Dendritic cell treated with granulocyte-macrophage colony-stimulating factor and Interleukin-4, amounts not matched to agents 40 ng/mL and 50 ng/mL, for 4 days (primary cell): ENCODE measurements at regions not wholly inside any gene's neighbourhood (a gene's known extent, or its start where the extent isn't known, plus 50 kb on each side); places are given as distances from the start of the nearest gene placed in this dataset.
"Not testable (repeated sequence)": the region's sequence is repeated elsewhere in the genome, so short reads cannot be mapped to it uniquely, and the experiment has no call there.

Source experiments
- H3K27ac Mint-ChIP-seq: one replicate; pipeline ENCODE4 v1.8.0; 2022; ENCODE audit warnings: mild to moderate bottlenecking, mixed read lengths
- H3K27me3 Mint-ChIP-seq: one replicate; pipeline ENCODE4 v1.8.0; 2022; ENCODE audit warnings: mild to moderate bottlenecking, mixed read lengths
- H3K36me3 Mint-ChIP-seq: one replicate; pipeline ENCODE4 v1.8.0; 2022; ENCODE audit warnings: low read depth, mixed read lengths
- H3K4me1 Mint-ChIP-seq: one replicate; pipeline ENCODE4 v1.8.0; 2022; ENCODE audit warnings: low read depth, mixed read lengths
- H3K4me3 Mint-ChIP-seq: one replicate; pipeline ENCODE4 v1.8.0; 2022; ENCODE audit warnings: mild to moderate bottlenecking, moderate library complexity, mixed read lengths
- H3K9me3 Mint-ChIP-seq: one replicate; pipeline ENCODE4 v1.8.0; 2022; ENCODE audit warnings: mixed read lengths
- intact Hi-C: fragments of 100-400 bp; cut with micrococcal nuclease; formaldehyde crosslinking; loops from one replicate; pipeline ENCODE4 v1.15.0; 2022

- H3K4me1 Mint-ChIP-seq, H3K4me3 Mint-ChIP-seq, intact Hi-C loops, H3K27ac Mint-ChIP-seq, H3K27me3 Mint-ChIP-seq, H3K36me3 Mint-ChIP-seq: not testable (repeated sequence)
- H3K9me3 Mint-ChIP-seq: peaks cover 21% of the 10 kb centered on the region
These were observed 65.5 kb upstream of the TEAD1 start for GRCh38 chr11:12608678-12609077.

GRCh38 chr11:12611352-12611751 lies 62.9 kb upstream of the TEAD1 start:
- Mint-ChIP-seq H3K27ac (no peak overlapping the region), H3K9me3 (peaks cover 21% of the 10 kb centered on the region), H3K4me1 (no peaks in the 10 kb centered on the region), H3K36me3 (no peaks in the 10 kb centered on the region), H3K4me3 (no peak overlapping the region), H3K27me3 (peaks cover 1% of the 10 kb centered on the region)
- intact Hi-C loops: no loop called here

- intact Hi-C loops: no loop called here
- Mint-ChIP-seq H3K4me3 (no peak overlapping the region), H3K36me3 (no peaks in the 10 kb centered on the region), H3K4me1 (no peaks in the 10 kb centered on the region), H3K27me3 (peaks cover 1% of the 10 kb centered on the region), H3K27ac (no peak overlapping the region), H3K9me3 (peaks cover 18% of the 10 kb centered on the region)
These were observed 56.6 kb upstream of the TEAD1 start for GRCh38 chr11:12617632-12618031.

- no peak overlapping the region for H3K27ac Mint-ChIP-seq
- H3K4me1 Mint-ChIP-seq: no peaks in the 10 kb centered on the region
- no peaks in the 10 kb centered on the region for H3K27me3 Mint-ChIP-seq
- H3K4me3 Mint-ChIP-seq: no peak overlapping the region
- peaks cover 17% of the 10 kb centered on the region for H3K9me3 Mint-ChIP-seq
- no peaks in the 10 kb centered on the region for H3K36me3 Mint-ChIP-seq
- intact Hi-C loops: no loop called here
These were observed 55.3 kb upstream of the TEAD1 start for GRCh38 chr11:12618743-12619540.

GRCh38 chr11:12623869-12624268 lies 50.4 kb upstream of the TEAD1 start:
- intact Hi-C loops: no loop called here
- peaks cover 23% of the 10 kb centered on the region for H3K9me3 Mint-ChIP-seq
- no peak overlapping the region for H3K4me3 Mint-ChIP-seq
- H3K36me3 Mint-ChIP-seq: no peaks in the 10 kb centered on the region
- no peaks in the 10 kb centered on the region for H3K4me1 Mint-ChIP-seq
- no peaks in the 10 kb centered on the region for H3K27me3 Mint-ChIP-seq
- H3K27ac Mint-ChIP-seq: no peak overlapping the region
